SH-SY5Y (cell line): ENCODE measurements at regions not wholly inside any gene's neighbourhood (a gene's known extent, or its start where the extent isn't known, plus 50 kb on each side); places are given as distances from the start of the nearest gene placed in this dataset.

Experiments
- GATA2 ChIP-seq: IDR thresholded peaks from 2 replicates; pipeline ENCODE4 v1.6.1; 2011; ENCODE audit warnings: mild to moderate bottlenecking, low read depth, low read length
- GATA3 ChIP-seq: IDR thresholded peaks from 2 replicates; pipeline ENCODE4 v1.6.1; 2011; ENCODE audit warnings: low read depth, mild to moderate bottlenecking, low read length, moderate library complexity

- TF ChIP-seq GATA2 = peak; percentile 60
- TF ChIP-seq GATA3 = peak; percentile 68
Observed at GRCh38 chr12:19951664-19952063, 416.7 kb upstream of the PDE3A start.
